ENCODE measurements at regions not wholly inside any gene's neighbourhood (a gene's known extent, or its start where the extent isn't known, plus 50 kb on each side); places are given as distances from the start of the nearest gene placed in this dataset.

GRCh38 chr5:154653418-154653763 lies 101.8 kb upstream of the LARP1 start (continued):
- no peak for TF ChIP-seq ZNF691 (CRISPR knock-in tag; IDR thresholded peaks at IDR 0.05; ENCODE audit: borderline replicate concordance, low read depth)
- no peak for TF ChIP-seq CBX1 (IDR thresholded peaks at IDR 0.05; ENCODE audit: low read depth)
- TF ChIP-seq IKZF4 (CRISPR knock-in tag; IDR thresholded peaks at IDR 0.05; ENCODE audit: borderline replicate concordance, low read depth, not compliant biosample characterization): no peak
- TF ChIP-seq HMG20A (CRISPR knock-in tag; IDR thresholded peaks at IDR 0.05; ENCODE audit: borderline replicate concordance): peak; percentile 79
- TF ChIP-seq SOX13 (IDR thresholded peaks at IDR 0.05): 0 out of 2 replicates have a peak, but pooled peaks have one; percentile 15
- TF ChIP-seq SOX13 (CRISPR knock-in tag; conservative IDR thresholded peaks at IDR 0.05 in 1 of 2, IDR thresholded peaks at IDR 0.05 in 1 of 2): peak in 1 of 2 experiments; percentile 84; a peak in 2 of 4 replicates
- TF ChIP-seq SRF (IDR thresholded peaks at IDR 0.05; ENCODE audit: low read depth, low read length): no peak
- no peak for TF ChIP-seq AFF4 (CRISPR knock-in tag; IDR thresholded peaks at IDR 0.05)
- TF ChIP-seq NONO (IDR thresholded peaks at IDR 0.05): no peak
- peak; percentile 90 for TF ChIP-seq NONO (CRISPR knock-in tag; conservative IDR thresholded peaks at IDR 0.05)
- no peak for TF ChIP-seq CENPBD1 (CRISPR knock-in tag; IDR thresholded peaks at IDR 0.05; ENCODE audit: borderline replicate concordance, low read depth)
- TF ChIP-seq NFYC (CRISPR knock-in tag; IDR thresholded peaks at IDR 0.05): no peak
- no peak for TF ChIP-seq TOPORS (CRISPR knock-in tag; IDR thresholded peaks at IDR 0.05)
- no peak for TF ChIP-seq SMARCE1 (IDR thresholded peaks at IDR 0.05; ENCODE audit: borderline replicate concordance)
- TF ChIP-seq CCDC6 (CRISPR knock-in tag; IDR thresholded peaks at IDR 0.05): peak; percentile 88; the same call in 1 of the 2 replicates
- TF ChIP-seq LBX2 (CRISPR knock-in tag; IDR thresholded peaks at IDR 0.05; ENCODE audit: borderline replicate concordance): no peak
- no peak for TF ChIP-seq ZNF101 (CRISPR knock-in tag; IDR thresholded peaks at IDR 0.05; ENCODE audit: borderline replicate concordance, low read depth)
- TF ChIP-seq MAF1 (CRISPR knock-in tag; IDR thresholded peaks at IDR 0.05; ENCODE audit: borderline replicate concordance): no peak
- no peak for TF ChIP-seq MLXIP (CRISPR knock-in tag; IDR thresholded peaks at IDR 0.05; ENCODE audit: borderline replicate concordance)
- peak; percentile 65; the same call in 1 of the 2 replicates for TF ChIP-seq NFKB2 (CRISPR knock-in tag; IDR thresholded peaks at IDR 0.05; ENCODE audit: borderline replicate concordance)
- no peak for TF ChIP-seq ZSCAN21 (CRISPR knock-in tag; IDR thresholded peaks at IDR 0.05; ENCODE audit: borderline replicate concordance)
- TF ChIP-seq CENPX (CRISPR knock-in tag; IDR thresholded peaks at IDR 0.05): no peak
- no peak for TF ChIP-seq KLF15 (CRISPR knock-in tag; IDR thresholded peaks at IDR 0.05; ENCODE audit: borderline replicate concordance)
